ENCODE measurements at regions not wholly inside any gene's neighbourhood (a gene's known extent, or its start where the extent isn't known, plus 50 kb on each side); places are given as distances from the start of the nearest gene placed in this dataset.

DNA sequence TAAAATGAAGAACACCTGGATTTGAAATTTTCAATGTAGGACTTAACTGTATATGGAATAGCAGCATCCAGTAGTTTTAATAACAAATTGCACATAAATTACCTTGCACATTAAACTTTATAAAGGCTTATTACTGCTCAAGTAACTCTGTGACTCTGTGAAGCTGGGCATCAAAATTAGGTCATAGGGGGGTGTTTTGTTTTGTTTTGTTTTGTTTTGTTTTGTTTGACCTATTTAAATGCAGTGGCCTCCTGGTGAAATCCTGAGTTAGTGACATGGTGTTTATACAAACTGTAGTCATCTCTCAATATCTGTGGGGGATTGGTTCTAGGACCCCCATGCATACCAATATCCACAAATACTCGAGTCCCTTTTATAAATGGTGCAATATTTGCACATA lies 51.9 kb upstream of the ADAD1 start:
- no TSS peak for BruUV-seq (replicated peaks)
- Histone ChIP-seq H3K14ac (replicated peaks; ENCODE audit: low read depth, low read length) (no peak overlapping the region), H2AK9ac (replicated peaks; ENCODE audit: low read depth, low read length, poor library complexity) (no peak overlapping the region), H2AK5ac (ENCODE audit: low read depth, low read length) (no peak overlapping the region), H4K20me1 (ENCODE audit: insufficient read depth, low read length) (no peaks in the 10 kb centered on the region), H3K18ac (ENCODE audit: low read depth, low read length) (no peak overlapping the region), H2AFZ (replicated peaks; ENCODE audit: low read length, poor library complexity) (no peak overlapping the region), H4K91ac (ENCODE audit: insufficient read depth, low read depth, low read length) (no peak overlapping the region), H3K23ac (ENCODE audit: low read depth, low read length) (no peak overlapping the region), H3K4me1 (ENCODE audit: control insufficient read depth, insufficient read depth, low read length) (peaks cover 4% of the 10 kb centered on the region; the same call in 1 of the 2 replicates), H3K27ac (ENCODE audit: insufficient read depth, low read length) (no peak overlapping the region), H3K9me1 (ENCODE audit: insufficient read depth, low read length) (no peaks in the 10 kb centered on the region), H2BK15ac (ENCODE audit: low read depth, low read length) (no peak overlapping the region), H4K8ac (ENCODE audit: low read depth in 2 of 2, low read length in 2 of 2) (no peak overlapping the region), H3K9ac (ENCODE audit: low read depth, low read length) (no peak overlapping the region), H4K5ac (ENCODE audit: low read depth, low read length) (no peak overlapping the region), H2BK20ac (ENCODE audit: low read depth, low read length) (no peak overlapping the region), H3K56ac (ENCODE audit: extremely low read depth, insufficient read depth, low read length) (no peak overlapping the region), H3K79me1 (ENCODE audit: low read depth in 1 of 2, low read length in 2 of 2) (no peaks in the 10 kb centered on the region), H3K4me3 (ENCODE audit: insufficient read depth, low read depth, low read length) (no peak overlapping the region), H3K27me3 (ENCODE audit: control insufficient read depth, insufficient read depth, low read length) (no peaks in the 10 kb centered on the region), H3K4ac (ENCODE audit: low read depth, low read length) (no peak overlapping the region), H2BK5ac (ENCODE audit: low read depth, low read length, poor library complexity, severe bottlenecking) (no peak overlapping the region), H3K9me3 (ENCODE audit: control insufficient read depth, insufficient read depth, low read length) (no peaks in the 10 kb centered on the region), H3K4me2 (ENCODE audit: low read depth, low read length) (no peak overlapping the region), H2BK120ac (ENCODE audit: low read depth, low read length) (no peak overlapping the region), H3K36me3 (ENCODE audit: control insufficient read depth, insufficient read depth, low read length) (peaks cover 5% of the 10 kb centered on the region)
- ChIA-PET POLR2A (ENCODE audit: unreplicated experiment) (no interaction called here), CTCF (interaction anchor here (0.6 kb wide), 1 partner anchor 797 kb away, joined by 4 read pairs; no protein-coding TSS in a partner anchor)
- no CpG with 5 or more reads among the region's 1 CpG for WGBS, 2 experiments (ENCODE audit: extremely low coverage in 2 of 2, insufficient read length in 1 of 2)
- TF ChIP-seq MAZ (IDR thresholded peaks at IDR 0.05; ENCODE audit: borderline replicate concordance, low read depth, low read length) (no peak), RFX5 (IDR thresholded peaks at IDR 0.05; ENCODE audit: low read depth, low read length) (no peak), SMC3 (IDR thresholded peaks at IDR 0.05; ENCODE audit: low read depth, low read length) (no peak), MXI1 (IDR thresholded peaks at IDR 0.05; ENCODE audit: borderline replicate concordance, low read depth, low read length) (no peak), FOS (IDR thresholded peaks at IDR 0.05; ENCODE audit: low read depth, low read length) (no peak), BHLHE40 (IDR thresholded peaks at IDR 0.05; ENCODE audit: low read depth, low read length) (no peak), POLR2A (IDR thresholded peaks at IDR 0.05; ENCODE audit: low read depth, low read length) (no peak)
- TF ChIP-seq, protein P1, sequence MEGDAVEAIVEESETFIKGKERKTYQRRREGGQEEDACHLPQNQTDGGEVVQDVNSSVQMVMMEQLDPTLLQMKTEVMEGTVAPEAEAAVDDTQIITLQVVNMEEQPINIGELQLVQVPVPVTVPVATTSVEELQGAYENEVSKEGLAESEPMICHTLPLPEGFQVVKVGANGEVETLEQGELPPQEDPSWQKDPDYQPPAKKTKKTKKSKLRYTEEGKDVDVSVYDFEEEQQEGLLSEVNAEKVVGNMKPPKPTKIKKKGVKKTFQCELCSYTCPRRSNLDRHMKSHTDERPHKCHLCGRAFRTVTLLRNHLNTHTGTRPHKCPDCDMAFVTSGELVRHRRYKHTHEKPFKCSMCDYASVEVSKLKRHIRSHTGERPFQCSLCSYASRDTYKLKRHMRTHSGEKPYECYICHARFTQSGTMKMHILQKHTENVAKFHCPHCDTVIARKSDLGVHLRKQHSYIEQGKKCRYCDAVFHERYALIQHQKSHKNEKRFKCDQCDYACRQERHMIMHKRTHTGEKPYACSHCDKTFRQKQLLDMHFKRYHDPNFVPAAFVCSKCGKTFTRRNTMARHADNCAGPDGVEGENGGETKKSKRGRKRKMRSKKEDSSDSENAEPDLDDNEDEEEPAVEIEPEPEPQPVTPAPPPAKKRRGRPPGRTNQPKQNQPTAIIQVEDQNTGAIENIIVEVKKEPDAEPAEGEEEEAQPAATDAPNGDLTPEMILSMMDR (conservative IDR thresholded peaks at IDR 0.05; ENCODE audit: low read depth, low read length), result no peak
- in situ Hi-C loops (cut with MboI; ENCODE audit: low sequenced_read_pairs) (no loop called here), intact Hi-C loops (cut with micrococcal nuclease) (no loop called here), dilution Hi-C loops (cut with HindIII; ENCODE audit: low sequenced_read_pairs, unreplicated experiment) (no loop called here)
- DNase-seq (no peak), ATAC-seq (ENCODE audit: low read depth) (no peak)
